ENCODE measurements at regions not wholly inside any gene's neighbourhood (a gene's known extent, or its start where the extent isn't known, plus 50 kb on each side); places are given as distances from the start of the nearest gene placed in this dataset.

GRCh38 chrX:47710252-47710651 is 51.3 kb upstream of the UXT start:
- no peak for TF ChIP-seq CTCF (IDR thresholded peaks at IDR 0.05)
- Histone ChIP-seq H3K9me3 (ENCODE audit: control insufficient read depth, insufficient read depth, low read length) (no peaks in the 10 kb centered on the region), H3K4me3 (ENCODE audit: low read length) (no peak overlapping the region), H3K36me3 (ENCODE audit: control insufficient read depth, insufficient read depth, low read length) (no peaks in the 10 kb centered on the region), H3K27me3 (ENCODE audit: control insufficient read depth, insufficient read depth, low read length) (no peaks in the 10 kb centered on the region), H3K4me1 (ENCODE audit: control insufficient read depth, insufficient read depth, low read length) (no peaks in the 10 kb centered on the region), H3K27ac (ENCODE audit: low read length) (no peak overlapping the region)
- DNase-seq = no peak
- H3K36me3 Mint-ChIP-seq = no peaks in the 10 kb centered on the region
- H3K4me3 Mint-ChIP-seq = no peak overlapping the region
- H3K4me1 Mint-ChIP-seq = no peaks in the 10 kb centered on the region
- ATAC-seq = no peak
- intact Hi-C loops (cut with micrococcal nuclease) = no loop called here
- H3K9me3 Mint-ChIP-seq = no peaks in the 10 kb centered on the region
- no peak overlapping the region for H3K27ac Mint-ChIP-seq
- H3K27me3 Mint-ChIP-seq (ENCODE audit: low read depth in 2 of 2) = peaks cover 12 to 45% of the 10 kb centered on the region in 2 donors
- WGBS (ENCODE audit: insufficient coverage) = 88% methylated on average over 1 of the region's 1 CpG
